HL-60 (cell line): ENCODE measurements at regions not wholly inside any gene's neighbourhood (a gene's known extent, or its start where the extent isn't known, plus 50 kb on each side); places are given as distances from the start of the nearest gene placed in this dataset.

Source experiments
- DNase-seq, 2 experiments: peaks; one replicate each; pipeline ENCODE4 v3.0.0-alpha.2; 2010 to 2020; ENCODE audit warnings: low read depth in 1 of 2, low spot score in 1 of 2
- H3K27ac ChIP-seq: fragments of 250-450 bp; sonication (Bioruptor Pico); replicated peaks from 2 replicates; pipeline ENCODE4 v1.5.1; 2020; ENCODE audit warnings: mild to moderate bottlenecking, moderate library complexity
- H3K27me3 ChIP-seq: fragments of 250-450 bp; sonication (Bioruptor Pico); 2 replicates; pipeline ENCODE4 v1.5.1; 2021; ENCODE audit warnings: mild to moderate bottlenecking, moderate library complexity; ENCODE audit not compliant: insufficient read depth, poor library complexity, severe bottlenecking
- H3K4me3 ChIP-seq: replicated peaks from 2 replicates; pipeline ENCODE4 v1.5.1; 2011; ENCODE audit warnings: mild to moderate bottlenecking, control low read depth, low read length; ENCODE audit not compliant: insufficient read depth
- CTCF ChIP-seq: IDR thresholded peaks from one replicate; pipeline ENCODE4 v1.5.1; 2011; ENCODE audit warnings: low read length, control low read depth, inconsistent platforms; ENCODE audit not compliant: insufficient read depth
- GABPA ChIP-seq: IDR thresholded peaks from 2 replicates; pipeline ENCODE4 v1.6.1; 2012; ENCODE audit warnings: low read depth
- POLR2AphosphoS5 ChIP-seq: IDR thresholded peaks from 2 replicates; pipeline ENCODE4 v1.6.1; 2012; ENCODE audit warnings: low read depth
- REST ChIP-seq: IDR thresholded peaks from 2 replicates; pipeline ENCODE4 v1.6.1; 2012; ENCODE audit warnings: low read depth; ENCODE audit not compliant: insufficient replicate concordance
- SPI1 ChIP-seq: IDR thresholded peaks from 2 replicates; pipeline ENCODE4 v1.6.1; 2012; ENCODE audit warnings: low read depth, mild to moderate bottlenecking, borderline replicate concordance

GRCh38 chr5:26538226-26538625, 500.2 kb downstream of the CDH9 start:
- Histone ChIP-seq H3K27ac (no peak overlapping the region), H3K27me3 (no peaks in the 10 kb centered on the region), H3K4me3 (no peak overlapping the region)
- DNase-seq: no peak
- no peak for TF ChIP-seq GABPA

GRCh38 chr5:26535215-26535614, 503.2 kb downstream of the CDH9 start:
- no peak for TF ChIP-seq GABPA
- TF ChIP-seq REST: no peak
- no peak for TF ChIP-seq CTCF
- TF ChIP-seq POLR2AphosphoS5: no peak
- no peak for TF ChIP-seq SPI1
- DNase-seq: no peak
- Histone ChIP-seq H3K4me3 (no peak overlapping the region), H3K27ac (no peak overlapping the region), H3K27me3 (no peaks in the 10 kb centered on the region)

- no peak for TF ChIP-seq SPI1
- no peak for TF ChIP-seq GABPA
- no peak for TF ChIP-seq POLR2AphosphoS5
- no peak for TF ChIP-seq CTCF
- no peak for TF ChIP-seq REST
- no peaks in the 10 kb centered on the region for H3K27me3 ChIP-seq
- H3K4me3 ChIP-seq: no peak overlapping the region
- DNase-seq: no peak
- no peak overlapping the region for H3K27ac ChIP-seq
These were observed 508.1 kb downstream of the CDH9 start for GRCh38 chr5:26530305-26530704.

GRCh38 chr5:26519245-26519644, 519.1 kb downstream of the CDH9 start:
- TF ChIP-seq CTCF (no peak), REST (no peak), GABPA (no peak), SPI1 (no peak), POLR2AphosphoS5 (no peak)
- Histone ChIP-seq H3K4me3 (no peak overlapping the region), H3K27ac (no peak overlapping the region), H3K27me3 (no peaks in the 10 kb centered on the region)
- DNase-seq: no peak
